ENCODE measurements at regions not wholly inside any gene's neighbourhood (a gene's known extent, or its start where the extent isn't known, plus 50 kb on each side); places are given as distances from the start of the nearest gene placed in this dataset.

DNA sequence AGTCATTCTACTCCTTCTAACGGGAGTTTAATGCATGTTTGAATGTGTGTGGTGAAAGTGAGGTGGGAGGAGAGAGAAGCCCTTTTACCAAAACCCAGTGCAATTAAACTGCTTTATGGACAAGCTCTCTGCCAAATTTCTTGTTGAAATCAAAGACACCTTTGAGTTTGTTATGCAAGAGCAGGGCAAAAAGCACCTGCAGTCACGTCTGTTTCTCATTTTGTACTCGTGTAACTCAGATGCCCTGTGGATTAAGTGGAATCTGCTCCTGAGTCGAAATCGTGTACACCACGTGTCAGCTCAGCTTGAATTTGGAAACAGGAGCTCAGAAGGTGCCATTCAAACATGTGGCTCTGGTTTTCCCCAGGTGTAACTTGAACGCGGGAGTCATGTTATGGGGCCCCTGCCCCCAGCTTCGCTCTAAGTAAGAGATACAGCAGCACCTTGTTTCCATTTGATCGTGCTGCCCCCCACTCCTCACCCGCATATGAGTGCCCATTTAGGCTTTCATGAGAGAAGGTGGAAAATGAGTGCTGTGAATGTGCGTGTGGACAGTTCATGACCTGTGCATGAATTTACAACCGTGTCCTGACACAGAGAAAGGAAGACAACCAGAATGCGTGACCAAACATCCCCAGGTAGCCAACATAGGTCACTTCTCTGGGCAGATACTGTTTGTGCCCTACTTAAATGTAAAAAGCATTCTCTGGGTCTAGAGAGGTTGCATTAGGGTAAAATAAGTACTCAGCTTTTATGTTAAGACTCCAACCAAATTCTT lies 347.0 kb upstream of the SLC30A5 start:
- Mint-ChIP-seq H3K36me3 (no peaks in the 10 kb centered on the region), H3K4me1 (no peaks in the 10 kb centered on the region), H3K4me3 (no peak overlapping the region), H3K9me3 (no peaks in the 10 kb centered on the region), H3K27ac (no peak overlapping the region), H3K27me3 (ENCODE audit: low read depth in 2 of 2) (peaks cover 0 to 5% of the 10 kb centered on the region in 2 donors)
- no peaks in the 10 kb centered on the region for H3K36me3 ChIP-seq (ENCODE audit: control insufficient read depth, insufficient read depth, low read length)
- H3K27ac ChIP-seq (ENCODE audit: low read length), result no peak overlapping the region
- TF ChIP-seq, protein P1, sequence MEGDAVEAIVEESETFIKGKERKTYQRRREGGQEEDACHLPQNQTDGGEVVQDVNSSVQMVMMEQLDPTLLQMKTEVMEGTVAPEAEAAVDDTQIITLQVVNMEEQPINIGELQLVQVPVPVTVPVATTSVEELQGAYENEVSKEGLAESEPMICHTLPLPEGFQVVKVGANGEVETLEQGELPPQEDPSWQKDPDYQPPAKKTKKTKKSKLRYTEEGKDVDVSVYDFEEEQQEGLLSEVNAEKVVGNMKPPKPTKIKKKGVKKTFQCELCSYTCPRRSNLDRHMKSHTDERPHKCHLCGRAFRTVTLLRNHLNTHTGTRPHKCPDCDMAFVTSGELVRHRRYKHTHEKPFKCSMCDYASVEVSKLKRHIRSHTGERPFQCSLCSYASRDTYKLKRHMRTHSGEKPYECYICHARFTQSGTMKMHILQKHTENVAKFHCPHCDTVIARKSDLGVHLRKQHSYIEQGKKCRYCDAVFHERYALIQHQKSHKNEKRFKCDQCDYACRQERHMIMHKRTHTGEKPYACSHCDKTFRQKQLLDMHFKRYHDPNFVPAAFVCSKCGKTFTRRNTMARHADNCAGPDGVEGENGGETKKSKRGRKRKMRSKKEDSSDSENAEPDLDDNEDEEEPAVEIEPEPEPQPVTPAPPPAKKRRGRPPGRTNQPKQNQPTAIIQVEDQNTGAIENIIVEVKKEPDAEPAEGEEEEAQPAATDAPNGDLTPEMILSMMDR (IDR thresholded peaks at IDR 0.05), result no peak
- H3K27me3 ChIP-seq (ENCODE audit: control insufficient read depth, insufficient read depth, low read length), result no peaks in the 10 kb centered on the region
- intact Hi-C loops (cut with micrococcal nuclease), result no loop called here
- no peaks in the 10 kb centered on the region for H3K9me3 ChIP-seq (ENCODE audit: control insufficient read depth, insufficient read depth, low read length)
- H3K4me3 ChIP-seq (ENCODE audit: low read length), result no peak overlapping the region
- DNase-seq, result no peak
- no peaks in the 10 kb centered on the region for H3K4me1 ChIP-seq (ENCODE audit: control insufficient read depth, insufficient read depth, low read length)
- 91% methylated on average over 13 of the region's 14 CpGs for WGBS (ENCODE audit: insufficient coverage)
- ATAC-seq, result no peak

- Histone ChIP-seq H3K4me1 (ENCODE audit: control insufficient read depth, insufficient read depth, low read length) (no peaks in the 10 kb centered on the region), H3K27me3 (ENCODE audit: control insufficient read depth, insufficient read depth, low read length) (peaks cover 2% of the 10 kb centered on the region), H3K9me3 (ENCODE audit: control insufficient read depth, insufficient read depth, low read length) (no peaks in the 10 kb centered on the region), H3K4me3 (ENCODE audit: low read length) (no peak overlapping the region), H3K27ac (ENCODE audit: low read length) (no peak overlapping the region), H3K36me3 (ENCODE audit: control insufficient read depth, insufficient read depth, low read length) (no peaks in the 10 kb centered on the region)
- Mint-ChIP-seq H3K36me3 (no peaks in the 10 kb centered on the region), H3K4me3 (no peak overlapping the region), H3K27ac (no peak overlapping the region), H3K4me1 (no peaks in the 10 kb centered on the region), H3K9me3 (no peaks in the 10 kb centered on the region), H3K27me3 (ENCODE audit: low read depth in 2 of 2) (no peaks in the 10 kb centered on the region)
- ATAC-seq (no peak), DNase-seq (no peak)
- intact Hi-C loops (cut with micrococcal nuclease), result no loop called here
- TF ChIP-seq, protein P1 (IDR thresholded peaks at IDR 0.05), result no peak
- WGBS (ENCODE audit: insufficient coverage), result 95% methylated on average over 2 of the region's 4 CpGs
Measured at GRCh38 chr5:68747521-68747920, 346.3 kb upstream of the SLC30A5 start.

- H3K27me3 ChIP-seq (ENCODE audit: control insufficient read depth, insufficient read depth, low read length), result peaks cover 2% of the 10 kb centered on the region
- DNase-seq, result no peak
- no peaks in the 10 kb centered on the region for H3K9me3 Mint-ChIP-seq
- no peaks in the 10 kb centered on the region for H3K9me3 ChIP-seq (ENCODE audit: control insufficient read depth, insufficient read depth, low read length)
- H3K27ac ChIP-seq (ENCODE audit: low read length), result no peak overlapping the region
- ATAC-seq, result no peak
- H3K36me3 ChIP-seq (ENCODE audit: control insufficient read depth, insufficient read depth, low read length), result no peaks in the 10 kb centered on the region
- TF ChIP-seq, protein P1 (IDR thresholded peaks at IDR 0.05), result no peak
- intact Hi-C loops (cut with micrococcal nuclease), result no loop called here
- H3K27me3 Mint-ChIP-seq (ENCODE audit: low read depth in 2 of 2), result no peaks in the 10 kb centered on the region
- H3K36me3 Mint-ChIP-seq, result no peaks in the 10 kb centered on the region
- H3K4me3 ChIP-seq (ENCODE audit: low read length), result no peak overlapping the region
- H3K4me3 Mint-ChIP-seq, result no peak overlapping the region
- no peak overlapping the region for H3K27ac Mint-ChIP-seq
- H3K4me1 ChIP-seq (ENCODE audit: control insufficient read depth, insufficient read depth, low read length), result no peaks in the 10 kb centered on the region
- H3K4me1 Mint-ChIP-seq, result no peaks in the 10 kb centered on the region
- WGBS (ENCODE audit: insufficient coverage), result 96% methylated on average over 3 of the region's 3 CpGs
Measured at GRCh38 chr5:68748101-68748500, 345.7 kb upstream of the SLC30A5 start.

GRCh38 chr5:68749077-68749476 lies 344.7 kb upstream of the SLC30A5 start:
- H3K4me1 ChIP-seq (ENCODE audit: control insufficient read depth, insufficient read depth, low read length), result no peaks in the 10 kb centered on the region
- no peaks in the 10 kb centered on the region for H3K27me3 Mint-ChIP-seq (ENCODE audit: low read depth in 2 of 2)
- 86% methylated on average over 2 of the region's 2 CpGs for WGBS (ENCODE audit: insufficient coverage)
- intact Hi-C loops (cut with micrococcal nuclease), result no loop called here
- DNase-seq, result no peak
- no peak overlapping the region for H3K27ac ChIP-seq (ENCODE audit: low read length)
- H3K4me1 Mint-ChIP-seq, result no peaks in the 10 kb centered on the region
- no peaks in the 10 kb centered on the region for H3K36me3 Mint-ChIP-seq
- no peak for ATAC-seq
- H3K4me3 ChIP-seq (ENCODE audit: low read length), result no peak overlapping the region
- H3K9me3 Mint-ChIP-seq, result no peaks in the 10 kb centered on the region
- no peaks in the 10 kb centered on the region for H3K36me3 ChIP-seq (ENCODE audit: control insufficient read depth, insufficient read depth, low read length)
- no peak overlapping the region for H3K27ac Mint-ChIP-seq
- no peak overlapping the region for H3K4me3 Mint-ChIP-seq
- H3K27me3 ChIP-seq (ENCODE audit: control insufficient read depth, insufficient read depth, low read length), result peaks cover 2% of the 10 kb centered on the region
- no peaks in the 10 kb centered on the region for H3K9me3 ChIP-seq (ENCODE audit: control insufficient read depth, insufficient read depth, low read length)
- TF ChIP-seq, protein P1 (IDR thresholded peaks at IDR 0.05), result no peak
